LNCAP (cell line): ENCODE measurements at regions not wholly inside any gene's neighbourhood (a gene's known extent, or its start where the extent isn't known, plus 50 kb on each side); places are given as distances from the start of the nearest gene placed in this dataset.

Experiments used
- TF ChIP-seq, protein P1 (sequence below): fragments of 450-650 bp; IDR thresholded peaks from 2 replicates; pipeline ENCODE4 v1.5.1; 2017; ENCODE audit warnings: mild to moderate bottlenecking

DNA sequence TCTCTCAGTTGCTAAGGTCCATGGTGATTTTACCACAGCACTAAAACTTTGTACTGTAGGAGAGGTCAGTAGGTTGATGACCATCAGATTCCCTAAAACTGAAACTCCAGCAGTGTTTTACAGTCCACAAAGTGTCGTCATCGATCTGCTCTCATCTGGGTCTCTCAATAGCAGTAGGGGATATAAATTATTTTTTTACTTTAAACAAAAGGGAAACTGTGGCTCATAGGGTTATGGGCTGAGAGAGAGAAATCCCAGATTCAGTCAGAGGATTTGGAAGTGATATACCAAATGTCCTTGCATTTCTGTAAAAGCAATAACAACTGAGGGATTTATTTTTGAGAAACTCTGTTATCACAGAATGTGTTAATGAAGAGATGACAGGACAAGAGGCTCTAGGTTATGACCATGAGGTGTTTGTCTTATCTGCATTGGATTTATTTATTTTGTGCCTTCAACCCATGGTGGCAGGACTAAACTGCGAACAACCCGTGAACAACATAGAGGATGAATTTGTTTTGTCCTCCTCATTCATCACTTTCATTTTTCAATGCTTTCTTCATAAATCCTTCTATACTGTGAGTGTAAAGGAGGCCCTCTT lies 869.7 kb downstream of the OTOL1 start:
- TF ChIP-seq, protein P1, sequence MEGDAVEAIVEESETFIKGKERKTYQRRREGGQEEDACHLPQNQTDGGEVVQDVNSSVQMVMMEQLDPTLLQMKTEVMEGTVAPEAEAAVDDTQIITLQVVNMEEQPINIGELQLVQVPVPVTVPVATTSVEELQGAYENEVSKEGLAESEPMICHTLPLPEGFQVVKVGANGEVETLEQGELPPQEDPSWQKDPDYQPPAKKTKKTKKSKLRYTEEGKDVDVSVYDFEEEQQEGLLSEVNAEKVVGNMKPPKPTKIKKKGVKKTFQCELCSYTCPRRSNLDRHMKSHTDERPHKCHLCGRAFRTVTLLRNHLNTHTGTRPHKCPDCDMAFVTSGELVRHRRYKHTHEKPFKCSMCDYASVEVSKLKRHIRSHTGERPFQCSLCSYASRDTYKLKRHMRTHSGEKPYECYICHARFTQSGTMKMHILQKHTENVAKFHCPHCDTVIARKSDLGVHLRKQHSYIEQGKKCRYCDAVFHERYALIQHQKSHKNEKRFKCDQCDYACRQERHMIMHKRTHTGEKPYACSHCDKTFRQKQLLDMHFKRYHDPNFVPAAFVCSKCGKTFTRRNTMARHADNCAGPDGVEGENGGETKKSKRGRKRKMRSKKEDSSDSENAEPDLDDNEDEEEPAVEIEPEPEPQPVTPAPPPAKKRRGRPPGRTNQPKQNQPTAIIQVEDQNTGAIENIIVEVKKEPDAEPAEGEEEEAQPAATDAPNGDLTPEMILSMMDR: no peak

DNA sequence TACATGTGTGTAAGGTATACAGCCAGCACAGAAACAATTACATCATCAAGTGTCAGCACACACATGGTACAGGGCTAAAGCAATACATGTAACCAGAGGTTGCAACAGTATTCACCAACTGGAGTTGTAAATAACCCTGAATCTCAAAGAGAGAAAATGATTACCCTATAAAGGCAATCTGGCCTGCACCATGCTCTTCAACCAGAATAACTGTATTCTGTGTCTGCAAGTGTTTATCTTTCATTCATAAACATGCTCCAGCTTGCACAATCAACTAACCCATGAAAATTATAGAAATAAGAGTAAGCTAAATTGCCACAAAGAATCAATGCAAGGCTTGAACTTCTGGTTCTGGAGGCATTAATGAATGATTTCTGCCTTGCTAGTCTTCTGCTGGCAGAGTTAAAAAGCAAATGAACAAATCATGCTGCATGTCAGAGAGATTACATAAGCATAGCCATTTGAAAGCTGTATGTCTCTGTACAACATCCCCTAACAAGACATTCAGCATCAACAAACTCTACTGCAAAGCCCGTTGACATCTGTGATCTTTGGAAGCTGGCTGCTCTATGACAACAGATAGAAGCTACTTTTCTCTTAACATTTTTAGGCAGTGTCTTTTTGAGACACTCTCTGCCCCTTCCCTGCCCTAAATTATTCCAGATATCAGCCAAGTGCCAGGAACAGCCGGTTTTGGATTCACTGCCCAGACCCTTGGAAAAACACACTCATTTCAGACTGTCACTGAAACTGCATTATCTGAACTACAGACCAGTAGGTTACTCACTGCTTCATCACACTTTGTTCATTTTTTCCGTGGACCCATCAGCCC lies 871.0 kb downstream of the OTOL1 start:
- TF ChIP-seq, protein P1: no peak

DNA sequence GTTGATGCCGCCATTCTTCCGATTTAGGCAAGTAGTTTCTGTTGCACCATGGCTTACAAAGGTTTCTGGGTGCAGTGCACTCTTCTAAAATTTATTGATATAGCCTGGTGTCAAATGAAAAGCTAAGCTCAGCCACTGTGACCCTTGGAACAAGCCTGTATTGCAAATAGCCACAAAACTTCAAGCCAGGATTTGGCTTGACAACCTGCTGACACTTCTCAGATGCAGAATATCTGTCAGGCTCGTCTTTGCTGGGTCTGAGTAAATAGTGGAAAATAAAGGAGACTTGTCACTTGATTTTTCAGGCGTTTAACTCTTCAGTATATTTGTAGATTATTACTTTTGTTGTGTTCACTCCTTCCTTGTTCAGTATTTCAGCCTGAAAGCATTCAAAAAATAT lies 871.8 kb downstream of the OTOL1 start:
- TF ChIP-seq, protein P1: no peak

DNA sequence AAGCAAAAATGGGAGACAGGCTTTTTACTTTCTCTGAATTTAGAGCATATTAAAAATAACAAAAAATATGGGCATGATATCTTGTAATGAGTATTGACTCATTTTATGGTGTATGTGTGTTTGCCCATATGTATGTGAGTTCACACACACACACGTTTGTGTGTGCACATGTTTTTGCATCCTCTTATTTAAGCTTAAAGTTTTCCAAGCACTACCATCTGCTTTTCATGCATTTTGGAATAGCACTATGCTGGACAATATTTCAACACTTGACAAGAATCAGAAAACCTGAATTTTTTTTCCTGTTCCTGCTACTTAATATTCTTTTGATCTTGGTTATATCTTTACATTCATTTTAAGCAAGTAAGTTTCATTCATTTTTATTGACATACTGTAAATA lies 872.7 kb downstream of the OTOL1 start:
- TF ChIP-seq, protein P1: no peak

DNA sequence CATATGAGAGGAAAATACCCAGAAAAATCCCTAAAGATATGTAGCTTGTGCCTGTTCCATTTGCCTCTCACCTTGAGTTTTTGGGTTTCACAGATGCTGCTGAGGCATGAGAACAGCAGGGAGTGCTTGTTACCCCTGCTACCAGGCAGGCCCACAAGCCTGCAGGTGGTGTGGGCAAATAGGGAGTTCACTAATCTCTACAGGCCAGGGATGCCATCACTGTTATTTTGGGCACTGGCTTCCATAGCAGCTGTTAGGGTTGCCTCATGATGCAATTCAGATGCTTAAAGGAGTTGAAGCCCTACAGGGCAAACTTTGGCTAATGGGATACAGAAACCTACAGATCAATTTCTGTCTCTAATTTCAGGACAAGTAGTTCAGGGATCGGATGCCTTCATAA lies 873.5 kb downstream of the OTOL1 start:
- TF ChIP-seq, protein P1: no peak

DNA sequence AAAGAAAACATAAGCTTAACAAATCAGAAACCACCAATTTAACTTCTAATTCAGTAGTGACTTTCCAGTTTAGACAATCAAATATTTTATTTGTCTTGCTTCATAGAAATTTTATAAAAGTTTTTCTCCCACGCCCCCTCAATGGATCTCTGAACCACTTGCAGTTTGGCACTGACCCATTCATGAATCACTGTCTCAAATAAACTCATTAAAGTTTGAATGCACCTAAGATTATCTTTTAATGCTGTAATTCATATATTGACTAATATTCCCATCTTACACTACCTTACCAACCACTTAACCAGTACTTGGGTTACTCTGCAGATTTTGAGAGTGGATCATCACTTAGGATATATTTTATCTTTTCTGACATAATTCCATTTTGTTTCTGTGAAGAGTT lies 880.2 kb downstream of the OTOL1 start:
- TF ChIP-seq, protein P1: no peak

DNA sequence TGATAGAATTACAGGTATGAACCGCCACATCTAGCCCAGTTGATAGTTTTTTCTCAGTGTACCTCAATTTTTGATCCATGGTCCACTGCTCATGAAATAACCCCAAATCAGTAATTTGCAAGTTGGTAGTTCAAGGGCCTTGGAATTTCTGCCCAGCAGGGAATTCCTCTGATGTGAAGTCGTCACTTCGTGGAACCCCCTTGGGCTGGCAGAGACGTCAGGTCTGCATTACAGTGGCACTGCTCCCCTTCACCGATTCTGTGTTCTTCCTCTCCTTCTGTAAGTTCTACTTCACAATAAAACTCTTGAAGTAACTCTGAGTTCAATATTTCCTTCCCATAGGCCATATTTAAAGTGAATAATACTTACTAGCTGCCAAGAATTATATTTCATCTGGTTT lies 881.0 kb downstream of the OTOL1 start:
- TF ChIP-seq, protein P1: no peak
